ENCODE measurements at regions not wholly inside any gene's neighbourhood (a gene's known extent, or its start where the extent isn't known, plus 50 kb on each side); places are given as distances from the start of the nearest gene placed in this dataset.

- TF ChIP-seq, protein P1, sequence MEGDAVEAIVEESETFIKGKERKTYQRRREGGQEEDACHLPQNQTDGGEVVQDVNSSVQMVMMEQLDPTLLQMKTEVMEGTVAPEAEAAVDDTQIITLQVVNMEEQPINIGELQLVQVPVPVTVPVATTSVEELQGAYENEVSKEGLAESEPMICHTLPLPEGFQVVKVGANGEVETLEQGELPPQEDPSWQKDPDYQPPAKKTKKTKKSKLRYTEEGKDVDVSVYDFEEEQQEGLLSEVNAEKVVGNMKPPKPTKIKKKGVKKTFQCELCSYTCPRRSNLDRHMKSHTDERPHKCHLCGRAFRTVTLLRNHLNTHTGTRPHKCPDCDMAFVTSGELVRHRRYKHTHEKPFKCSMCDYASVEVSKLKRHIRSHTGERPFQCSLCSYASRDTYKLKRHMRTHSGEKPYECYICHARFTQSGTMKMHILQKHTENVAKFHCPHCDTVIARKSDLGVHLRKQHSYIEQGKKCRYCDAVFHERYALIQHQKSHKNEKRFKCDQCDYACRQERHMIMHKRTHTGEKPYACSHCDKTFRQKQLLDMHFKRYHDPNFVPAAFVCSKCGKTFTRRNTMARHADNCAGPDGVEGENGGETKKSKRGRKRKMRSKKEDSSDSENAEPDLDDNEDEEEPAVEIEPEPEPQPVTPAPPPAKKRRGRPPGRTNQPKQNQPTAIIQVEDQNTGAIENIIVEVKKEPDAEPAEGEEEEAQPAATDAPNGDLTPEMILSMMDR (IDR thresholded peaks at IDR 0.05): no peak
- TF ChIP-seq POLR2A (IDR thresholded peaks at IDR 0.05) (no peak), EP300 (IDR thresholded peaks at IDR 0.05) (no peak), POLR2AphosphoS5 (IDR thresholded peaks at IDR 0.05) (no peak)
- intact Hi-C loops (cut with DNase I): no loop called here
- no peaks in the 10 kb centered on the region for H3K9me3 ChIP-seq
- 78 to 84% methylated on average over 3 of the region's 3 CpGs for WGBS, 2 donors
- no peak for DNase-seq
- H3K27ac ChIP-seq: no peak overlapping the region
- H3K27me3 ChIP-seq: no peaks in the 10 kb centered on the region
- H3K4me1 ChIP-seq: peaks cover 0 to 7% (median 0%) of the 10 kb centered on the region in 4 donors
- H3K4me3 ChIP-seq: no peak overlapping the region
- H3K36me3 ChIP-seq: no peaks in the 10 kb centered on the region
Observed at GRCh38 chr15:61295239-61295638, 66.1 kb upstream of the RORA start.

GRCh38 chr15:61282661-61283060 is 53.6 kb upstream of the RORA start:
- Histone ChIP-seq H3K27me3 (no peaks in the 10 kb centered on the region), H3K27ac (no peak overlapping the region), H3K36me3 (no peaks in the 10 kb centered on the region), H3K4me3 (no peak overlapping the region), H3K4me1 (no peaks in the 10 kb centered on the region), H3K9me3 (no peaks in the 10 kb centered on the region)
- no peak for DNase-seq
- intact Hi-C loops (cut with DNase I): no loop called here
- TF ChIP-seq POLR2AphosphoS5 (IDR thresholded peaks at IDR 0.05): no peak
- no peak for TF ChIP-seq POLR2A (IDR thresholded peaks at IDR 0.05)
- TF ChIP-seq, protein P1 (IDR thresholded peaks at IDR 0.05): no peak
- no peak for TF ChIP-seq EP300 (IDR thresholded peaks at IDR 0.05)
- 80 to 85% methylated on average over 4 of the region's 4 CpGs for WGBS, 2 donors

- no peak for DNase-seq
- intact Hi-C loops (cut with DNase I): no loop called here
- H3K36me3 ChIP-seq: no peaks in the 10 kb centered on the region
- H3K27me3 ChIP-seq: no peaks in the 10 kb centered on the region
- H3K27ac ChIP-seq: no peak overlapping the region
- TF ChIP-seq EP300 (IDR thresholded peaks at IDR 0.05) (no peak), POLR2AphosphoS5 (IDR thresholded peaks at IDR 0.05) (no peak), POLR2A (IDR thresholded peaks at IDR 0.05) (no peak)
- TF ChIP-seq, protein P1 (IDR thresholded peaks at IDR 0.05): no peak
- no peak overlapping the region for H3K4me3 ChIP-seq
- H3K4me1 ChIP-seq: no peaks in the 10 kb centered on the region
- H3K9me3 ChIP-seq: no peaks in the 10 kb centered on the region
- 45 to 68% methylated on average over 1 of the region's 1 CpG for WGBS, 2 donors
Observed at GRCh38 chr15:61281328-61281727, 52.2 kb upstream of the RORA start.
